Nephron progenitor cell (in vitro differentiated cells): ENCODE measurements at regions not wholly inside any gene's neighbourhood (a gene's known extent, or its start where the extent isn't known, plus 50 kb on each side); places are given as distances from the start of the nearest gene placed in this dataset.

ENCODE experiments used
- DNase-seq: peaks from one replicate; pipeline ENCODE4 v3.0.0; 2021
- H3K27ac Mint-ChIP-seq: 2 replicates; pipeline ENCODE4 v1.8.0; 2021; ENCODE audit warnings: mild to moderate bottlenecking, moderate library complexity, mixed read lengths
- H3K27me3 Mint-ChIP-seq: 2 replicates; pipeline ENCODE4 v1.8.0; 2021; ENCODE audit warnings: mild to moderate bottlenecking, low read depth, mixed read lengths; ENCODE audit not compliant: poor library complexity
- H3K36me3 Mint-ChIP-seq: 2 replicates; pipeline ENCODE4 v1.8.0; 2021; ENCODE audit warnings: low read depth, mixed read lengths
- H3K4me1 Mint-ChIP-seq: 2 replicates; pipeline ENCODE4 v1.8.0; 2021; ENCODE audit warnings: mixed read lengths
- H3K4me3 Mint-ChIP-seq: 2 replicates; pipeline ENCODE4 v1.8.0; 2021; ENCODE audit warnings: mild to moderate bottlenecking, moderate library complexity, mixed read lengths
- H3K9me3 Mint-ChIP-seq: 2 replicates; pipeline ENCODE4 v1.8.0; 2021; ENCODE audit warnings: mild to moderate bottlenecking, moderate library complexity, mixed read lengths
- TF ChIP-seq, protein P1 (sequence below): fragments of 200-600 bp; sonication (generic); IDR thresholded peaks from 2 replicates; pipeline ENCODE4 v1.5.0; 2021; ENCODE audit warnings: antibody characterized with exemption

- no peak for DNase-seq
These were observed 571.1 kb downstream of the CPS1 start for GRCh38 chr2:211127501-211127900.

GRCh38 chr2:211128287-211128686 lies 571.9 kb downstream of the CPS1 start:
- Mint-ChIP-seq H3K27ac (no peak overlapping the region), H3K9me3 (no peaks in the 10 kb centered on the region), H3K4me3 (no peak overlapping the region), H3K4me1 (peaks cover 5% of the 10 kb centered on the region), H3K36me3 (no peaks in the 10 kb centered on the region), H3K27me3 (peaks cover 4% of the 10 kb centered on the region)
- TF ChIP-seq, protein P1, sequence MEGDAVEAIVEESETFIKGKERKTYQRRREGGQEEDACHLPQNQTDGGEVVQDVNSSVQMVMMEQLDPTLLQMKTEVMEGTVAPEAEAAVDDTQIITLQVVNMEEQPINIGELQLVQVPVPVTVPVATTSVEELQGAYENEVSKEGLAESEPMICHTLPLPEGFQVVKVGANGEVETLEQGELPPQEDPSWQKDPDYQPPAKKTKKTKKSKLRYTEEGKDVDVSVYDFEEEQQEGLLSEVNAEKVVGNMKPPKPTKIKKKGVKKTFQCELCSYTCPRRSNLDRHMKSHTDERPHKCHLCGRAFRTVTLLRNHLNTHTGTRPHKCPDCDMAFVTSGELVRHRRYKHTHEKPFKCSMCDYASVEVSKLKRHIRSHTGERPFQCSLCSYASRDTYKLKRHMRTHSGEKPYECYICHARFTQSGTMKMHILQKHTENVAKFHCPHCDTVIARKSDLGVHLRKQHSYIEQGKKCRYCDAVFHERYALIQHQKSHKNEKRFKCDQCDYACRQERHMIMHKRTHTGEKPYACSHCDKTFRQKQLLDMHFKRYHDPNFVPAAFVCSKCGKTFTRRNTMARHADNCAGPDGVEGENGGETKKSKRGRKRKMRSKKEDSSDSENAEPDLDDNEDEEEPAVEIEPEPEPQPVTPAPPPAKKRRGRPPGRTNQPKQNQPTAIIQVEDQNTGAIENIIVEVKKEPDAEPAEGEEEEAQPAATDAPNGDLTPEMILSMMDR, result no peak
- DNase-seq, result no peak

More at GRCh38 chr2:211127501-211127900, 571.1 kb downstream of the CPS1 start:
- H3K27me3 Mint-ChIP-seq, result peaks cover 4% of the 10 kb centered on the region
- H3K4me3 Mint-ChIP-seq, result no peak overlapping the region
- TF ChIP-seq, protein P1, result no peak
- no peaks in the 10 kb centered on the region for H3K9me3 Mint-ChIP-seq
- H3K4me1 Mint-ChIP-seq, result peaks cover 5% of the 10 kb centered on the region
- no peak overlapping the region for H3K27ac Mint-ChIP-seq
- no peaks in the 10 kb centered on the region for H3K36me3 Mint-ChIP-seq

DNA sequence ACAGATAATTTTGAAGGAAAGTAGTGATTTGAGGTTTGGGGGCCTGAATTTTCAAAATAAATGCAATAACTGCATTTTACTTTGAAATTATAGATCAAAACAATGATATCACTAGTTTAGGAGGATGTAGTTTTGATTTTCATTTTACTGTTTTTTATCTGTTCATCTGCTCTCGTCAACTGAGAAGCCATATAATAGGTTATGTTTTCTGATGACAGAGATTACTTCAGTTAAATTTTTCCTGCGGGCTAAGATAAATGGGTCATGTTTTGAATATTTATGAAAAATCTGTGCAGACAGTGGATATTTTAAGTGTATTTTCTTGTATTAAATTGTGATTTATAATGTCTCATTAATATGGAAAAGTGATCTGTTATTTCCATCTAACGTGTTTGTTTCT lies 573.4 kb downstream of the CPS1 start:
- DNase-seq, result no peak
- H3K36me3 Mint-ChIP-seq, result no peaks in the 10 kb centered on the region
- TF ChIP-seq, protein P1, result no peak
- H3K27me3 Mint-ChIP-seq, result peaks cover 4% of the 10 kb centered on the region
- no peak overlapping the region for H3K27ac Mint-ChIP-seq
- H3K4me3 Mint-ChIP-seq, result no peak overlapping the region
- H3K4me1 Mint-ChIP-seq, result peaks cover 5% of the 10 kb centered on the region
- no peaks in the 10 kb centered on the region for H3K9me3 Mint-ChIP-seq

- DNase-seq, result no peak
- Mint-ChIP-seq H3K27ac (no peak overlapping the region), H3K4me3 (no peak overlapping the region), H3K9me3 (peaks cover 10% of the 10 kb centered on the region), H3K4me1 (peaks cover 5% of the 10 kb centered on the region), H3K27me3 (peaks cover 1% of the 10 kb centered on the region), H3K36me3 (no peaks in the 10 kb centered on the region)
- TF ChIP-seq, protein P1, result no peak
These were observed 575.6 kb downstream of the CPS1 start for GRCh38 chr2:211132046-211132445.

GRCh38 chr2:211132573-211132972 lies 576.2 kb downstream of the CPS1 start:
- H3K4me3 Mint-ChIP-seq, result no peak overlapping the region
- TF ChIP-seq, protein P1, result no peak
- H3K9me3 Mint-ChIP-seq, result peaks cover 10% of the 10 kb centered on the region
- H3K36me3 Mint-ChIP-seq, result no peaks in the 10 kb centered on the region
- H3K27me3 Mint-ChIP-seq, result no peaks in the 10 kb centered on the region
- DNase-seq, result no peak
- H3K27ac Mint-ChIP-seq, result no peak overlapping the region
- peaks cover 5% of the 10 kb centered on the region for H3K4me1 Mint-ChIP-seq

DNA sequence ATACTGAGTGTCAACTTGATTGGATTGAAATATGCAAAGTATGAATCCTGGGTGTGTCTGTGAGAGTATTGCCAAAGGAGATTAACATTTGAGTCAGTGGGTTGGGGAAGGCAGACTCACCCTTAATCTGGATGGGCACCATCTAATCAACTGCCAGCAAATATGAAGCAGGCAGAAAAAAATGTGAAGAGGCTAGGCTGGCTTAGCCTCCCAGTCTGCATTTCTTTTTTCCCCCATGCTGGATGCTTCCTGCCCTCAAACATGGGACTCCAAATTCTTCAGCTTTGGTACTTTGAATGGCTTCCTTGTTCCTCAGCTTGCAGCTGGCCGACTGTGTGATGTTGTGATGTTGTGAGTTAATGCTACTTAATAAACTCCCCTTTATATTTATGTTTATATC lies 577.4 kb downstream of the CPS1 start:
- DNase-seq, result no peak

More for the DNA sequence above, 577.4 kb downstream of the CPS1 start:
- Mint-ChIP-seq H3K36me3 (no peaks in the 10 kb centered on the region), H3K27me3 (no peaks in the 10 kb centered on the region), H3K4me1 (peaks cover 5% of the 10 kb centered on the region), H3K4me3 (no peak overlapping the region), H3K9me3 (peaks cover 10% of the 10 kb centered on the region), H3K27ac (no peak overlapping the region)
- TF ChIP-seq, protein P1, result no peak
